K562 (cell line): ENCODE measurements at regions not wholly inside any gene's neighbourhood (a gene's known extent, or its start where the extent isn't known, plus 50 kb on each side); places are given as distances from the start of the nearest gene placed in this dataset.

Experiments
- ATAC-seq: fragments of 200-7000 bp; cut with Tn5 transposase; 3 replicates; pipeline ENCODE4 v1.9.1; 2020; ENCODE audit warnings: moderate library complexity
- BruUV-seq: library from RNA; stranded (reverse); fragments of 400-500 nt; replicated peaks from 2 replicates; lab custom pipeline; 2021; lab: Mats Ljungman, UMichigan
- CTCF ChIA-PET: fragments of 300-600 bp; formaldehyde crosslinking; extraction: SDS; loops from one replicate; lab custom pipeline; 2021; ENCODE audit warnings: low intra/inter-chr PET ratio; lab: Yijun Ruan, JAX
- POLR2A ChIA-PET: fragments of 300-600, 350-650 bp; sonication (Branson Sonifier 250); formaldehyde crosslinking; extraction: SDS; loops from one replicate; lab custom pipeline; 2021; ENCODE audit warnings: antibody characterized with exemption, inconsistent platforms; lab: Yijun Ruan, JAX
- DNase-seq, 4 experiments: peaks; one replicate each; pipeline versions ENCODE4 v3.0.0 to v3.0.0-alpha.2; 2011 to 2018; ENCODE audit warnings: low spot score in 3 of 4, mixed read lengths in 3 of 4; ENCODE audit errors: extremely low read depth in 1 of 4
- FAIRE-seq: peaks from 2 replicates; lab custom pipeline; 2011; peaks lifted over from hg19 to GRCh38; lab: Jason Lieb, UNC
- H2AFZ ChIP-seq: 2 replicates; pipeline ENCODE4 v1.6.0; 2011; ENCODE audit warnings: low read depth, low read length, control low read depth, inconsistent platforms
- H3K27ac ChIP-seq: fragments of 200-600 bp; 3 replicates; pipeline ENCODE4 v1.8.0; 2011; ENCODE audit warnings: low read depth, mild to moderate bottlenecking, control low read depth, inconsistent platforms, low read length, moderate library complexity, mixed read lengths; ENCODE audit errors: extremely low read depth
- H3K27me3 ChIP-seq, 2 experiments: fragments of 300-600 bp in 1 of 2; 2 replicates in 1 of 2; 3 replicates in 1 of 2; pipeline versions ENCODE4 v1.6.0 to v1.8.0; 2011; ENCODE audit warnings: inconsistent platforms in 2 of 2, low read length in 2 of 2, mild to moderate bottlenecking in 1 of 2, mixed read lengths in 1 of 2, moderate library complexity in 1 of 2; ENCODE audit not compliant: control insufficient read depth in 2 of 2, insufficient read depth in 2 of 2
- H3K36me3 ChIP-seq: fragments of 300-600 bp; 3 replicates; pipeline ENCODE4 v1.8.0; 2011; ENCODE audit warnings: mild to moderate bottlenecking, low read length, inconsistent platforms; ENCODE audit not compliant: control insufficient read depth, insufficient read depth
- H3K4me1 ChIP-seq, 2 experiments: fragments of 200-600 bp in 1 of 2; replicated peaks in 1 of 2; 2 replicates in 1 of 2; 3 replicates in 1 of 2; pipeline versions ENCODE4 v1.5.1 to v1.8.0; 2011; ENCODE audit warnings: inconsistent platforms in 2 of 2, low read length in 2 of 2, mild to moderate bottlenecking in 1 of 2, mixed read lengths in 1 of 2, moderate library complexity in 1 of 2; ENCODE audit not compliant: control insufficient read depth in 2 of 2, insufficient read depth in 2 of 2
- H3K4me2 ChIP-seq: 2 replicates; pipeline ENCODE4 v1.6.1; 2011; ENCODE audit warnings: low read length, control low read depth, inconsistent platforms, mixed read lengths; ENCODE audit not compliant: insufficient read depth
- H3K4me3 ChIP-seq: fragments of 200-600 bp; sonication (generic), shearing (Covaris generic); 2 replicates; pipeline ENCODE4 v1.5.1; 2016; ENCODE audit warnings: control low read depth, inconsistent platforms
- H3K79me2 ChIP-seq: fragments of 200-600 bp; 3 replicates; pipeline ENCODE4 v1.8.0; 2011; ENCODE audit warnings: low read length, inconsistent platforms; ENCODE audit not compliant: control insufficient read depth, insufficient read depth
- H3K9ac ChIP-seq, 2 experiments: 2 replicates each; pipeline versions ENCODE4 v1.6.0 to v1.6.1; 2011; ENCODE audit warnings: low read depth in 2 of 2, low read length in 2 of 2, control low read depth in 1 of 2, inconsistent platforms in 1 of 2, mild to moderate bottlenecking in 1 of 2, mixed read lengths in 1 of 2; ENCODE audit not compliant: insufficient read depth in 1 of 2
- H3K9me1 ChIP-seq: one replicate; pipeline ENCODE4 v1.6.0; 2011; ENCODE audit warnings: inconsistent platforms, mild to moderate bottlenecking, low read length, moderate library complexity; ENCODE audit not compliant: control insufficient read depth, insufficient read depth
- H3K9me3 ChIP-seq: replicated peaks from 2 replicates; pipeline ENCODE4 v1.5.1; 2011; ENCODE audit warnings: low read depth, low read length, inconsistent platforms; ENCODE audit not compliant: control insufficient read depth, insufficient read depth
- H4K20me1 ChIP-seq: replicated peaks from 2 replicates; pipeline ENCODE4 v1.6.1; 2011; ENCODE audit warnings: low read length, inconsistent platforms, mixed read lengths; ENCODE audit not compliant: control insufficient read depth, insufficient read depth
- BDP1 ChIP-seq: IDR thresholded peaks from 3 replicates; pipeline ENCODE4 v1.6.1; 2011; ENCODE audit not compliant: insufficient read length, insufficient read depth
- DMBX1 ChIP-seq: fragments of 250-450 bp; sonication (Bioruptor Pico); IDR thresholded peaks from 2 replicates; pipeline ENCODE4 v1.8.0; 2022; ENCODE audit warnings: inconsistent platforms, mild to moderate bottlenecking, moderate library complexity, borderline replicate concordance
- EP300 ChIP-seq: IDR thresholded peaks from 2 replicates; pipeline ENCODE4 v1.6.1; 2012; ENCODE audit warnings: low read length, improper control_type of control experiment
- MTA1 ChIP-seq: fragments of 450-650 bp; IDR thresholded peaks from 2 replicates; pipeline ENCODE4 v1.6.1; 2017; ENCODE audit warnings: borderline replicate concordance
- TFAM ChIP-seq: fragments of 250-450 bp; sonication (Bioruptor Pico); conservative IDR thresholded peaks from 2 replicates; pipeline ENCODE4 v1.5.0; 2021; ENCODE audit warnings: mild to moderate bottlenecking, moderate library complexity
- ZNF57 ChIP-seq: fragments of 450-650 bp; formaldehyde crosslinking; IDR thresholded peaks from 2 replicates; pipeline ENCODE4 v1.4.0; 2020; ENCODE audit warnings: mild to moderate bottlenecking, moderate library complexity
- ZNF586 ChIP-seq: fragments of 450-650 bp; formaldehyde crosslinking; conservative IDR thresholded peaks from 2 replicates; pipeline ENCODE4 v1.4.0; 2020; ENCODE audit warnings: mild to moderate bottlenecking, moderate library complexity
- ZNF778 ChIP-seq: fragments of 450-650 bp; formaldehyde crosslinking; IDR thresholded peaks from 2 replicates; pipeline ENCODE4 v1.4.0; 2020; ENCODE audit warnings: mild to moderate bottlenecking, moderate library complexity
- WGBS: fragments of 100-300 bp; shearing (Covaris generic); methylation state at CpG from one replicate; pipeline ENCODE4 v1.1.6; 2016; ENCODE audit warnings: low coverage, mixed read lengths; ENCODE audit not compliant: insufficient coverage; ENCODE audit errors: missing lambda C conversion rate; 5-methylcytosine and 5-hydroxymethylcytosine counted together
- in situ Hi-C: fragments of 300-500 bp; cut with MboI; formaldehyde crosslinking; loops from 4 replicates; pipeline ENCODE4 v1.15.0; 2018; ENCODE audit warnings: inconsistent platforms, mixed read lengths
- intact Hi-C: fragments of 100-400 bp; cut with micrococcal nuclease; formaldehyde crosslinking; loops from 2 replicates; pipeline ENCODE4 v1.14.2; 2022
- TF ChIP-seq, protein P1 (sequence below): fragments of 450-650 bp; IDR thresholded peaks from 2 replicates; pipeline ENCODE4 v1.6.1; 2014; ENCODE audit warnings: low read depth, mild to moderate bottlenecking, moderate library complexity, borderline replicate concordance
- TF ChIP-seq, protein P2 (sequence below), 2 experiments: fragments of 450-650 bp in 1 of 2; sonication (generic) in 1 of 2; formaldehyde crosslinking in 1 of 2; IDR thresholded peaks; 2 replicates each; pipeline versions ENCODE4 v1.7.1 to v1.9.0; 2016 to 2022; ENCODE audit warnings: inconsistent platforms in 1 of 2, mild to moderate bottlenecking in 1 of 2, missing genetic modification reagents in 1 of 2
- TF ChIP-seq, protein P3 (sequence below): sonication (generic); formaldehyde crosslinking; IDR thresholded peaks from 2 replicates; pipeline ENCODE4 v1.5.0; 2020; ENCODE audit warnings: missing genetic modification reagents

DNA sequence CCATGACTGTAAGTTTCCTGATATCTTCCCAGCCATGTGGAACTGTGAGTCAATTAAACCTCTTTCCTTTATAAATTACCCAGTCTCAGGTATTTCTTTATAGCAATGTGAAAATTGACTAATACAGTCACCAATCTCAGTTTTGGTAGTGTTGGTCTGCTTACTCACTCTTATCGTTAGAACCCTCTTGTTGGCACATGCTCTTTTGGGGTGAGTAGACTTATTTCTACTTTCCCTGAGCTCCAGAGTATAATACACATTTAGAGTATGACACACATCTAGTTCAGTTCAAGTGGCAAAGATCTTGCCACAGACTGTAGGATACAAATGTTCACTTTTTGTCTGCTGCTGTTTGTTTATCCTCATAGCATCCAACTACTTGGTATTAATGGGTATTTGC lies 347.5 kb upstream of the CELF4 start:
- no peak for ATAC-seq
- FAIRE-seq, result no peak
- CTCF ChIA-PET, result no interaction called here
- no peak for TF ChIP-seq ZNF778 (CRISPR knock-in tag)
- TF ChIP-seq ZNF57 (CRISPR knock-in tag), result no peak
- no peak for TF ChIP-seq TFAM
- TF ChIP-seq, protein P1, sequence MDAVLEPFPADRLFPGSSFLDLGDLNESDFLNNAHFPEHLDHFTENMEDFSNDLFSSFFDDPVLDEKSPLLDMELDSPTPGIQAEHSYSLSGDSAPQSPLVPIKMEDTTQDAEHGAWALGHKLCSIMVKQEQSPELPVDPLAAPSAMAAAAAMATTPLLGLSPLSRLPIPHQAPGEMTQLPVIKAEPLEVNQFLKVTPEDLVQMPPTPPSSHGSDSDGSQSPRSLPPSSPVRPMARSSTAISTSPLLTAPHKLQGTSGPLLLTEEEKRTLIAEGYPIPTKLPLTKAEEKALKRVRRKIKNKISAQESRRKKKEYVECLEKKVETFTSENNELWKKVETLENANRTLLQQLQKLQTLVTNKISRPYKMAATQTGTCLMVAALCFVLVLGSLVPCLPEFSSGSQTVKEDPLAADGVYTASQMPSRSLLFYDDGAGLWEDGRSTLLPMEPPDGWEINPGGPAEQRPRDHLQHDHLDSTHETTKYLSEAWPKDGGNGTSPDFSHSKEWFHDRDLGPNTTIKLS, result no peak
- TF ChIP-seq, protein P2, sequence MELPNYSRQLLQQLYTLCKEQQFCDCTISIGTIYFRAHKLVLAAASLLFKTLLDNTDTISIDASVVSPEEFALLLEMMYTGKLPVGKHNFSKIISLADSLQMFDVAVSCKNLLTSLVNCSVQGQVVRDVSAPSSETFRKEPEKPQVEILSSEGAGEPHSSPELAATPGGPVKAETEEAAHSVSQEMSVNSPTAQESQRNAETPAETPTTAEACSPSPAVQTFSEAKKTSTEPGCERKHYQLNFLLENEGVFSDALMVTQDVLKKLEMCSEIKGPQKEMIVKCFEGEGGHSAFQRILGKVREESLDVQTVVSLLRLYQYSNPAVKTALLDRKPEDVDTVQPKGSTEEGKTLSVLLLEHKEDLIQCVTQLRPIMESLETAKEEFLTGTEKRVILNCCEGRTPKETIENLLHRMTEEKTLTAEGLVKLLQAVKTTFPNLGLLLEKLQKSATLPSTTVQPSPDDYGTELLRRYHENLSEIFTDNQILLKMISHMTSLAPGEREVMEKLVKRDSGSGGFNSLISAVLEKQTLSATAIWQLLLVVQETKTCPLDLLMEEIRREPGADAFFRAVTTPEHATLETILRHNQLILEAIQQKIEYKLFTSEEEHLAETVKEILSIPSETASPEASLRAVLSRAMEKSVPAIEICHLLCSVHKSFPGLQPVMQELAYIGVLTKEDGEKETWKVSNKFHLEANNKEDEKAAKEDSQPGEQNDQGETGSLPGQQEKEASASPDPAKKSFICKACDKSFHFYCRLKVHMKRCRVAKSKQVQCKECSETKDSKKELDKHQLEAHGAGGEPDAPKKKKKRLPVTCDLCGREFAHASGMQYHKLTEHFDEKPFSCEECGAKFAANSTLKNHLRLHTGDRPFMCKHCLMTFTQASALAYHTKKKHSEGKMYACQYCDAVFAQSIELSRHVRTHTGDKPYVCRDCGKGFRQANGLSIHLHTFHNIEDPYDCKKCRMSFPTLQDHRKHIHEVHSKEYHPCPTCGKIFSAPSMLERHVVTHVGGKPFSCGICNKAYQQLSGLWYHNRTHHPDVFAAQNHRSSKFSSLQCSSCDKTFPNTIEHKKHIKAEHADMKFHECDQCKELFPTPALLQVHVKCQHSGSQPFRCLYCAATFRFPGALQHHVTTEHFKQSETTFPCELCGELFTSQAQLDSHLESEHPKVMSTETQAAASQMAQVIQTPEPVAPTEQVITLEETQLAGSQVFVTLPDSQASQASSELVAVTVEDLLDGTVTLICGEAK (IDR thresholded peaks at IDR 0.05), result no peak
- TF ChIP-seq, protein P2 (CRISPR knock-in tag; IDR thresholded peaks at IDR 0.05), result no peak
- no peak for TF ChIP-seq BDP1
- TF ChIP-seq, protein P3, sequence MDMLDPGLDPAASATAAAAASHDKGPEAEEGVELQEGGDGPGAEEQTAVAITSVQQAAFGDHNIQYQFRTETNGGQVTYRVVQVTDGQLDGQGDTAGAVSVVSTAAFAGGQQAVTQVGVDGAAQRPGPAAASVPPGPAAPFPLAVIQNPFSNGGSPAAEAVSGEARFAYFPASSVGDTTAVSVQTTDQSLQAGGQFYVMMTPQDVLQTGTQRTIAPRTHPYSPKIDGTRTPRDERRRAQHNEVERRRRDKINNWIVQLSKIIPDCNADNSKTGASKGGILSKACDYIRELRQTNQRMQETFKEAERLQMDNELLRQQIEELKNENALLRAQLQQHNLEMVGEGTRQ (CRISPR knock-in tag), result no peak
- TF ChIP-seq DMBX1 (CRISPR knock-in tag), result no peak
- no peak for TF ChIP-seq MTA1
- TF ChIP-seq ZNF586 (CRISPR knock-in tag), result no peak
- TF ChIP-seq EP300, result no peak

More for the DNA sequence above, 347.5 kb upstream of the CELF4 start:
- H3K79me2 ChIP-seq, result no peaks in the 10 kb centered on the region
- no peak overlapping the region for H3K27ac ChIP-seq
- no TSS peak for BruUV-seq
- no peak overlapping the region for H2AFZ ChIP-seq
- WGBS, result 0% methylated on average over 1 of the region's 1 CpG
- no peaks in the 10 kb centered on the region for H3K9me3 ChIP-seq
- in situ Hi-C loops (no loop called here), intact Hi-C loops (no loop called here)
- H3K27me3 ChIP-seq, result no peaks in the 10 kb centered on the region
- no peak overlapping the region for H3K4me2 ChIP-seq
- H4K20me1 ChIP-seq, result no peaks in the 10 kb centered on the region
- H3K4me3 ChIP-seq, result no peak overlapping the region
- H3K9ac ChIP-seq, result no peak overlapping the region
- no peaks in the 10 kb centered on the region for H3K9me1 ChIP-seq
- no peaks in the 10 kb centered on the region for H3K4me1 ChIP-seq
- H3K36me3 ChIP-seq, result no peaks in the 10 kb centered on the region
- POLR2A ChIA-PET, result no interaction called here
- no peak for DNase-seq
